ENCODE measurements at regions not wholly inside any gene's neighbourhood (a gene's known extent, or its start where the extent isn't known, plus 50 kb on each side); places are given as distances from the start of the nearest gene placed in this dataset.
"Not testable (repeated sequence)": the region's sequence is repeated elsewhere in the genome, so short reads cannot be mapped to it uniquely, and the experiment has no call there.

GRCh38 chr1:66424530-66424929 is 109.4 kb upstream of the SGIP1 start:
- H3K4me3 Mint-ChIP-seq; H3K9me3 Mint-ChIP-seq; ATAC-seq (replicated peaks; ENCODE audit: extremely low read depth, poor library complexity, severe bottlenecking); H3K27ac Mint-ChIP-seq (ENCODE audit: low read depth); H3K4me1 Mint-ChIP-seq; H3K36me3 Mint-ChIP-seq (ENCODE audit: insufficient read depth); H3K27me3 Mint-ChIP-seq; DNase-seq (ENCODE audit: low spot score in 2 of 2): not testable (repeated sequence)

GRCh38 chr1:66426239-66426853 is 107.6 kb upstream of the SGIP1 start:
- H3K27me3 Mint-ChIP-seq: no peaks in the 10 kb centered on the region
- H3K36me3 Mint-ChIP-seq (ENCODE audit: insufficient read depth): no peaks in the 10 kb centered on the region
- no peak overlapping the region for H3K4me3 Mint-ChIP-seq
- H3K4me1 Mint-ChIP-seq: no peaks in the 10 kb centered on the region
- peaks cover 17% of the 10 kb centered on the region for H3K9me3 Mint-ChIP-seq
- H3K27ac Mint-ChIP-seq (ENCODE audit: low read depth): no peak overlapping the region
- DNase-seq (ENCODE audit: low spot score in 2 of 2) (no peak), ATAC-seq (replicated peaks; ENCODE audit: extremely low read depth, poor library complexity, severe bottlenecking) (peak; percentile 10)

- H3K9me3 Mint-ChIP-seq: peaks cover 17% of the 10 kb centered on the region
- ATAC-seq (replicated peaks; ENCODE audit: extremely low read depth, poor library complexity, severe bottlenecking); H3K27ac Mint-ChIP-seq (ENCODE audit: low read depth): not testable (repeated sequence)
Measured at GRCh38 chr1:66430815-66431214, 103.1 kb upstream of the SGIP1 start.

GRCh38 chr1:66431999-66432398 is 102.0 kb upstream of the SGIP1 start:
- H3K4me3 Mint-ChIP-seq: no peak overlapping the region
- DNase-seq (ENCODE audit: low spot score in 2 of 2): no peak
- ATAC-seq (replicated peaks; ENCODE audit: extremely low read depth, poor library complexity, severe bottlenecking): no peak
- H3K27me3 Mint-ChIP-seq: no peaks in the 10 kb centered on the region
- H3K4me1 Mint-ChIP-seq: peaks cover 7% of the 10 kb centered on the region
- no peaks in the 10 kb centered on the region for H3K36me3 Mint-ChIP-seq (ENCODE audit: insufficient read depth)
- H3K9me3 Mint-ChIP-seq: peaks cover 17% of the 10 kb centered on the region
- no peak overlapping the region for H3K27ac Mint-ChIP-seq (ENCODE audit: low read depth)

More at GRCh38 chr1:66430815-66431214, 103.1 kb upstream of the SGIP1 start:
- H3K4me3 Mint-ChIP-seq; DNase-seq (ENCODE audit: low spot score in 2 of 2); H3K36me3 Mint-ChIP-seq (ENCODE audit: insufficient read depth); H3K27me3 Mint-ChIP-seq; H3K4me1 Mint-ChIP-seq: not testable (repeated sequence)

GRCh38 chr1:66433611-66434010 is 100.3 kb upstream of the SGIP1 start:
- no peak overlapping the region for H3K27ac Mint-ChIP-seq (ENCODE audit: low read depth)
- no peaks in the 10 kb centered on the region for H3K36me3 Mint-ChIP-seq (ENCODE audit: insufficient read depth)
- no peak for DNase-seq (ENCODE audit: low spot score in 2 of 2)
- no peak for ATAC-seq (replicated peaks; ENCODE audit: extremely low read depth, poor library complexity, severe bottlenecking)
- H3K27me3 Mint-ChIP-seq: no peaks in the 10 kb centered on the region
- H3K9me3 Mint-ChIP-seq: peaks cover 17% of the 10 kb centered on the region
- H3K4me3 Mint-ChIP-seq: no peak overlapping the region
- peaks cover 10% of the 10 kb centered on the region for H3K4me1 Mint-ChIP-seq

GRCh38 chr1:66434096-66434495 is 99.9 kb upstream of the SGIP1 start:
- Mint-ChIP-seq H3K36me3 (ENCODE audit: insufficient read depth) (no peaks in the 10 kb centered on the region), H3K9me3 (peaks cover 15% of the 10 kb centered on the region), H3K27ac (ENCODE audit: low read depth) (no peak overlapping the region), H3K27me3 (no peaks in the 10 kb centered on the region), H3K4me3 (no peak overlapping the region), H3K4me1 (peaks cover 14% of the 10 kb centered on the region)
- DNase-seq (ENCODE audit: low spot score in 2 of 2): no peak
- no peak for ATAC-seq (replicated peaks; ENCODE audit: extremely low read depth, poor library complexity, severe bottlenecking)

- H3K27me3 Mint-ChIP-seq: no peaks in the 10 kb centered on the region
- no peak for DNase-seq (ENCODE audit: low spot score in 2 of 2)
- no peak overlapping the region for H3K27ac Mint-ChIP-seq (ENCODE audit: low read depth)
- H3K9me3 Mint-ChIP-seq: peaks cover 5% of the 10 kb centered on the region
- peaks cover 16% of the 10 kb centered on the region for H3K4me1 Mint-ChIP-seq
- H3K4me3 Mint-ChIP-seq: no peak overlapping the region
- H3K36me3 Mint-ChIP-seq (ENCODE audit: insufficient read depth): no peaks in the 10 kb centered on the region
- no peak for ATAC-seq (replicated peaks; ENCODE audit: extremely low read depth, poor library complexity, severe bottlenecking)
Measured at GRCh38 chr1:66435541-66435940, 98.4 kb upstream of the SGIP1 start.

- H3K4me1 Mint-ChIP-seq: peaks cover 16% of the 10 kb centered on the region
- H3K4me3 Mint-ChIP-seq: no peak overlapping the region
- peak overlapping the region; percentile 55 for H3K27ac Mint-ChIP-seq (ENCODE audit: low read depth)
- DNase-seq (ENCODE audit: low spot score in 2 of 2): no peak
- no peaks in the 10 kb centered on the region for H3K9me3 Mint-ChIP-seq
- no peaks in the 10 kb centered on the region for H3K36me3 Mint-ChIP-seq (ENCODE audit: insufficient read depth)
- peak; percentile 80 for ATAC-seq (replicated peaks; ENCODE audit: extremely low read depth, poor library complexity, severe bottlenecking)
- H3K27me3 Mint-ChIP-seq: no peaks in the 10 kb centered on the region
Measured at GRCh38 chr1:66436378-66437135, 97.4 kb upstream of the SGIP1 start.

- H3K4me3 Mint-ChIP-seq: no peak overlapping the region
- no peak overlapping the region for H3K27ac Mint-ChIP-seq (ENCODE audit: low read depth)
- no peaks in the 10 kb centered on the region for H3K9me3 Mint-ChIP-seq
- no peaks in the 10 kb centered on the region for H3K27me3 Mint-ChIP-seq
- no peaks in the 10 kb centered on the region for H3K36me3 Mint-ChIP-seq (ENCODE audit: insufficient read depth)
- ATAC-seq (replicated peaks; ENCODE audit: extremely low read depth, poor library complexity, severe bottlenecking) (no peak), DNase-seq (ENCODE audit: low spot score in 2 of 2) (no peak)
- peaks cover 16% of the 10 kb centered on the region for H3K4me1 Mint-ChIP-seq
Measured at GRCh38 chr1:66437136-66437401, 96.9 kb upstream of the SGIP1 start.

- Mint-ChIP-seq H3K27me3 (no peaks in the 10 kb centered on the region), H3K27ac (ENCODE audit: low read depth) (no peak overlapping the region), H3K4me1 (peaks cover 16% of the 10 kb centered on the region), H3K36me3 (ENCODE audit: insufficient read depth) (no peaks in the 10 kb centered on the region), H3K9me3 (no peaks in the 10 kb centered on the region), H3K4me3 (no peak overlapping the region)
- no peak for DNase-seq (ENCODE audit: low spot score in 2 of 2)
- ATAC-seq (replicated peaks; ENCODE audit: extremely low read depth, poor library complexity, severe bottlenecking): no peak
Measured at GRCh38 chr1:66438062-66438461, 95.9 kb upstream of the SGIP1 start.

- no peak for DNase-seq (ENCODE audit: low spot score in 2 of 2)
- H3K36me3 Mint-ChIP-seq (ENCODE audit: insufficient read depth): no peaks in the 10 kb centered on the region
- no peak overlapping the region for H3K4me3 Mint-ChIP-seq
Measured at GRCh38 chr1:66438501-66438900, 95.5 kb upstream of the SGIP1 start.

GRCh38 chr1:66439031-66439740 is 94.8 kb upstream of the SGIP1 start:
- Mint-ChIP-seq H3K27ac (ENCODE audit: low read depth) (peak overlapping the region; percentile 29), H3K27me3 (no peaks in the 10 kb centered on the region), H3K4me1 (peaks cover 17% of the 10 kb centered on the region), H3K4me3 (no peak overlapping the region), H3K36me3 (ENCODE audit: insufficient read depth) (no peaks in the 10 kb centered on the region), H3K9me3 (no peaks in the 10 kb centered on the region)
- ATAC-seq (replicated peaks; ENCODE audit: extremely low read depth, poor library complexity, severe bottlenecking): no peak
- no peak for DNase-seq (ENCODE audit: low spot score in 2 of 2)

More at GRCh38 chr1:66438501-66438900, 95.5 kb upstream of the SGIP1 start:
- Mint-ChIP-seq H3K27me3 (no peaks in the 10 kb centered on the region), H3K9me3 (no peaks in the 10 kb centered on the region), H3K27ac (ENCODE audit: low read depth) (peak overlapping the region; percentile 29), H3K4me1 (peaks cover 16% of the 10 kb centered on the region)
- ATAC-seq (replicated peaks; ENCODE audit: extremely low read depth, poor library complexity, severe bottlenecking): no peak

GRCh38 chr1:66443793-66444192 is 90.2 kb upstream of the SGIP1 start:
- Mint-ChIP-seq H3K36me3 (ENCODE audit: insufficient read depth) (peaks cover 2% of the 10 kb centered on the region), H3K9me3 (no peaks in the 10 kb centered on the region)

More at GRCh38 chr1:66443793-66444192, 90.2 kb upstream of the SGIP1 start:
- DNase-seq (ENCODE audit: low spot score in 2 of 2): no peak
- Mint-ChIP-seq H3K4me3 (no peak overlapping the region), H3K27me3 (peaks cover 7% of the 10 kb centered on the region), H3K4me1 (peaks cover 27% of the 10 kb centered on the region), H3K27ac (ENCODE audit: low read depth) (no peak overlapping the region)
- no peak for ATAC-seq (replicated peaks; ENCODE audit: extremely low read depth, poor library complexity, severe bottlenecking)
